ENCODE measurements at regions not wholly inside any gene's neighbourhood (a gene's known extent, or its start where the extent isn't known, plus 50 kb on each side); places are given as distances from the start of the nearest gene placed in this dataset.

DNA sequence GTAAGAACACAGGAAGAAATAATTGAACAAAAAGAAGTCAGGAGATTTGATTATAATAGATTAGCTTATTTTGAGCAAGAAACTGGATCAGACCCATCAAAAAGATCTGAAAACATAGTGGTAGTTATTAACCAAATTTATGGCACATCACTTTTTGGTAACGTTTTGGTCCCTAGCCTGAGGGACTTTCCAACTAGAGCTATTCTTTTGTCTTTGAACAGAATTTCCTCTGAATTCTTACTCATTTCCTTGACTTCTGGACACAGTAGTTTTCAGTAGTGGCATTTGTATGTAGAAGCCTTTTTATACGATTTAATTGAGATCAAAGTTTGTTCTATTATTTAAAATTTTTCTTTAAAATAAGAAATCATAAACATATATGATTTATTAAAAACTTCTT is 96.5 kb upstream of the PDGFD start:
- TF ChIP-seq YBX1 (IDR thresholded peaks at IDR 0.05) (no peak), CHD2 (IDR thresholded peaks at IDR 0.05; ENCODE audit: low read depth, low read length) (no peak), MYC (IDR thresholded peaks at IDR 0.05; ENCODE audit: low read depth, low read length) (no peak), MYC (CRISPR knock-in tag; IDR thresholded peaks at IDR 0.05; ENCODE audit: borderline replicate concordance, low read depth) (no peak), PHF20 (IDR thresholded peaks at IDR 0.05; ENCODE audit: partially characterized antibody) (no peak), NFYB (IDR thresholded peaks at IDR 0.05; ENCODE audit: extremely low read depth, insufficient read length) (no peak), CHD1 (IDR thresholded peaks at IDR 0.05; ENCODE audit: low read length) (no peak), TAF1 (IDR thresholded peaks at IDR 0.05; ENCODE audit: control insufficient read depth, extremely low read depth, insufficient read depth, low read length, severe bottlenecking) (no peak), CBFB (CRISPR knock-in tag; IDR thresholded peaks at IDR 0.05) (no peak), FOXJ2 (tag; IDR thresholded peaks at IDR 0.05) (no peak)

Data from K562 (cell line).